MCF 10A (cell line): ENCODE measurements at regions not wholly inside any gene's neighbourhood (a gene's known extent, or its start where the extent isn't known, plus 50 kb on each side); places are given as distances from the start of the nearest gene placed in this dataset.
"Not testable (repeated sequence)": the region's sequence is repeated elsewhere in the genome, so short reads cannot be mapped to it uniquely, and the experiment has no call there.

Experiments
- BruUV-seq: library from RNA; stranded (reverse); fragments of 400-500 nt; replicated peaks from 2 replicates; lab custom pipeline; 2021; lab: Mats Ljungman, UMichigan
- CTCF ChIA-PET: fragments of 300-600 bp; sonication (Branson Sonifier 250); formaldehyde crosslinking; extraction: SDS; loops from one replicate; lab custom pipeline; 2021; ENCODE audit warnings: antibody characterized with exemption, inconsistent platforms; lab: Yijun Ruan, JAX
- POLR2A ChIA-PET: fragments of 300-600, 350-650 bp; sonication (Branson Sonifier 250); formaldehyde crosslinking; extraction: SDS; loops from one replicate; lab custom pipeline; 2020; ENCODE audit warnings: antibody characterized with exemption, inconsistent platforms; lab: Yijun Ruan, JAX
- DNase-seq: peaks from one replicate; pipeline ENCODE4 v3.0.0-alpha.2; 2018; ENCODE audit not compliant: unreplicated experiment
- H3K27ac Mint-ChIP-seq: one replicate; pipeline ENCODE4 v1.8.0; 2022; ENCODE audit warnings: mild to moderate bottlenecking, low read depth, mixed read lengths; ENCODE audit not compliant: unreplicated experiment
- H3K27me3 Mint-ChIP-seq: one replicate; pipeline ENCODE4 v1.8.0; 2022; ENCODE audit warnings: mixed read lengths; ENCODE audit not compliant: insufficient read depth, unreplicated experiment
- H3K36me3 Mint-ChIP-seq: one replicate; pipeline ENCODE4 v1.8.0; 2022; ENCODE audit warnings: mild to moderate bottlenecking, moderate library complexity, mixed read lengths; ENCODE audit not compliant: insufficient read depth, unreplicated experiment
- H3K4me1 Mint-ChIP-seq: one replicate; pipeline ENCODE4 v1.8.0; 2022; ENCODE audit warnings: mixed read lengths; ENCODE audit not compliant: insufficient read depth, unreplicated experiment
- H3K4me3 Mint-ChIP-seq: one replicate; pipeline ENCODE4 v1.8.0; 2022; ENCODE audit warnings: mild to moderate bottlenecking, moderate library complexity, mixed read lengths; ENCODE audit not compliant: unreplicated experiment
- H3K9me3 Mint-ChIP-seq: one replicate; pipeline ENCODE4 v1.8.0; 2022; ENCODE audit warnings: mixed read lengths; ENCODE audit not compliant: unreplicated experiment
- intact Hi-C: fragments of 100-400 bp; cut with micrococcal nuclease; formaldehyde crosslinking; loops from 2 replicates; pipeline ENCODE4 v1.14.1; 2022
- TF ChIP-seq, protein P1 (sequence below): fragments of 200-600 bp; IDR thresholded peaks from one replicate; pipeline ENCODE4 v1.8.0; 2022; ENCODE audit warnings: antibody characterized with exemption, mild to moderate bottlenecking; ENCODE audit not compliant: unreplicated experiment

DNA sequence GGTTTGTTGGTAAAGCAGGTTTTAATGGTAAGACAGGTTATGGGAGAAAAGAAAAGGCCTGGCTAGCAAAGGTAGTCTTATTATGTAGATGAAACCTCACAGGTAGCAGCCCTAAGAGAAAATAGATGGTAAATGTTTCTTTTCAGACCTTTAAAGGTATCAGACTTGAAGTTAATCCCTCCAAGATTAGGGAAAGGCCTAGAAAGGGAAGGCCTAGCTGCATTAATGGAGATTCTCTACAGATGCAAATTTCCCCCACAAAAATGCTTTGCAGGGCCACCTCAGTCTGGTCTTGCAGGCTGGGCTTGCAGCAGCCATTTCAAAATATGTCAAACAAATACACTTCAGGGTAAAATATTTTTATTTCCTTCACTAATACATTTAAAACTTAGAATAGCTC is 1410.6 kb downstream of the RPA4 start:
- ChIA-PET POLR2A (no interaction called here), CTCF (interaction anchor here (0.7 kb wide), 1 partner anchor 9 kb away, joined by 3 read pairs; no protein-coding TSS in a partner anchor)
- Mint-ChIP-seq H3K27ac (no peak overlapping the region), H3K4me1 (no peaks in the 10 kb centered on the region), H3K27me3 (peaks cover 9% of the 10 kb centered on the region), H3K36me3 (no peaks in the 10 kb centered on the region), H3K4me3 (no peak overlapping the region), H3K9me3 (no peaks in the 10 kb centered on the region)
- TF ChIP-seq, protein P1, sequence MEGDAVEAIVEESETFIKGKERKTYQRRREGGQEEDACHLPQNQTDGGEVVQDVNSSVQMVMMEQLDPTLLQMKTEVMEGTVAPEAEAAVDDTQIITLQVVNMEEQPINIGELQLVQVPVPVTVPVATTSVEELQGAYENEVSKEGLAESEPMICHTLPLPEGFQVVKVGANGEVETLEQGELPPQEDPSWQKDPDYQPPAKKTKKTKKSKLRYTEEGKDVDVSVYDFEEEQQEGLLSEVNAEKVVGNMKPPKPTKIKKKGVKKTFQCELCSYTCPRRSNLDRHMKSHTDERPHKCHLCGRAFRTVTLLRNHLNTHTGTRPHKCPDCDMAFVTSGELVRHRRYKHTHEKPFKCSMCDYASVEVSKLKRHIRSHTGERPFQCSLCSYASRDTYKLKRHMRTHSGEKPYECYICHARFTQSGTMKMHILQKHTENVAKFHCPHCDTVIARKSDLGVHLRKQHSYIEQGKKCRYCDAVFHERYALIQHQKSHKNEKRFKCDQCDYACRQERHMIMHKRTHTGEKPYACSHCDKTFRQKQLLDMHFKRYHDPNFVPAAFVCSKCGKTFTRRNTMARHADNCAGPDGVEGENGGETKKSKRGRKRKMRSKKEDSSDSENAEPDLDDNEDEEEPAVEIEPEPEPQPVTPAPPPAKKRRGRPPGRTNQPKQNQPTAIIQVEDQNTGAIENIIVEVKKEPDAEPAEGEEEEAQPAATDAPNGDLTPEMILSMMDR, result no peak
- intact Hi-C loops, result no loop called here
- DNase-seq, result no peak
- no TSS peak for BruUV-seq

DNA sequence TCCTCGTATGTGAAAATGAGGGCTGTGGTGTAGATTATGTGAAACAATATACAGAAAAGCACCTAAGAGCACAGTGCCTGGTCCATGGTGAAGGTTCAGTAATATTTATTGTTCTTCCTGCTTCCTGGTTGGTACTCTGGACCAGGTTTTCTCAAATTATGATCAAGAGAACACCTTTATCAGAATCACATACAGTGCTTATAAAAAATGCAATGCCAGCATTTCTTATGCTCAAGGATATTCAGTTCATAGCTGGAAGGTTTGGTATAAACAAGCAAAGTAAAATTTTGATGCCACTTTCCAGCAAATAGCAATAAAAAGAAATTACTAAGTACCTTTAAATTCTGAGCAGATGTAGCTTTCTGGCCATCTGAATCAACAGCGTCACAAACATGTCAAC is 1412.4 kb downstream of the RPA4 start:
- TF ChIP-seq, protein P1, result no peak
- ChIA-PET POLR2A (no interaction called here), CTCF (no interaction called here)
- intact Hi-C loops, result no loop called here
- BruUV-seq, result no TSS peak
- Mint-ChIP-seq H3K36me3 (peaks cover 2% of the 10 kb centered on the region), H3K27ac (no peak overlapping the region), H3K4me1 (no peaks in the 10 kb centered on the region), H3K4me3 (no peak overlapping the region), H3K27me3 (peaks cover 9% of the 10 kb centered on the region), H3K9me3 (peaks cover 5% of the 10 kb centered on the region)
- DNase-seq, result no peak

DNA sequence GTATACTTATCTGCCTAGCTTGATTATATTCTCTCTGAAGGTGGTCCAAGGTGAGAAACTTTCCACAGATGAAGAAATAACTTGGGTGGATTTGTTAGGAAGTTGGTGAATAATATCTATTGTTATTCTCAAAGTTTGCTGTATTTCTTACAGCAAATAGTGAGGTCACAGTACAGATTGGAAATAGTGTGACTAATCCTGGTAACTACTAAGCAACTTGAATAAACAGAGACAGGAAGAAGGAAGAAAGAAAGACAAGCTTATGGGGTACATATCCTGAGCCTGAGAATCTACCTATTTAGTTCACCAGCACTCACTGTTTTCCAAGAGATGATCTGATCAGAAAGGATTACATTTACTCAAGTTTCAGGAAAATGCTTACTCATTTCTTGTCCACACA is 1416.1 kb downstream of the RPA4 start:
- Mint-ChIP-seq H3K27me3 (no peaks in the 10 kb centered on the region), H3K9me3 (peaks cover 5% of the 10 kb centered on the region), H3K4me3 (no peak overlapping the region), H3K36me3 (peaks cover 7% of the 10 kb centered on the region), H3K4me1 (no peaks in the 10 kb centered on the region), H3K27ac (no peak overlapping the region)
- CTCF ChIA-PET, result no interaction called here
- POLR2A ChIA-PET, result no interaction called here
- peak; percentile 0 for DNase-seq
- intact Hi-C loops, result no loop called here
- BruUV-seq, result no TSS peak
- TF ChIP-seq, protein P1, result no peak

DNA sequence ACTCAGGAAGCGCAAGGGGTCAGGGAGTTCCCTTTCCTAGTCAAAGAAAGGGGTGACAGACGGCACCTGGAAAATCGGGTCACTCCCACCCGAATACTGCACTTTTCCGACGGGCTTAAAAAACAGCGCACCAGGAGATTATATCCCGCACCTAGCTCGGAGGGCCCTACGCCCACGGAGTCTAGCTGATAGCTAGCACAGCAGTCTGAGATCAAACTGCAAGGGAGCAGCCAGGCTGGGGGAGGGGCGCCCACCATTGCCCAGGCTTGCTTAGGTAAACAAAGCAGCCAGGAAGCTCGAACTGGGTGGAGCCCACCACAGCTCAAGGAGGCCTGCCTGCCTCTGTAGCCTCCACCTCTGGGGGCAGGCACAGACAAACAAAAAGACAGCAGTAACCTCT is 1416.8 kb downstream of the RPA4 start:
- H3K4me3 Mint-ChIP-seq, CTCF ChIA-PET, H3K27ac Mint-ChIP-seq, BruUV-seq, intact Hi-C loops, H3K36me3 Mint-ChIP-seq, H3K27me3 Mint-ChIP-seq, POLR2A ChIA-PET, H3K4me1 Mint-ChIP-seq, DNase-seq, H3K9me3 Mint-ChIP-seq: not testable (repeated sequence)

DNA sequence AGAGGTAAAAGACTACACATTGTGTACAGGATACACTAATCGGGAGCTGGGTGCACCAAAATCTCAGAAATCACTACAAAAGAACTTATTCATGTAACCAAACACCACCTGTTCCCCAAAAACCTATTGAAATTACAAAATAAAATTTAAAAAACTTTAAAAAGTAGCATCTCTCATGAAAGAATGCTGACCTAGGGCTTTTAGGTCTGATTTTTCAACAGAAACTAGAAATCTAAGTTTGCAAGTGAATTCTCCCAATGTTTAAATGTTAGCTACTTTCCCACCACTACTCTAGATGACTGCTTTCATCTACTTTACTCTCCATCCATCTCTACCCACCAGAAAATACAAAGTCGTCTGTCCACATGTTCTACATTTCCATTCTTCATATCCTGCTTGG is 1447.7 kb downstream of the RPA4 start:
- no peaks in the 10 kb centered on the region for H3K9me3 Mint-ChIP-seq
- no peaks in the 10 kb centered on the region for H3K4me1 Mint-ChIP-seq
- no peak overlapping the region for H3K4me3 Mint-ChIP-seq
- BruUV-seq, result no TSS peak
- TF ChIP-seq, protein P1, result no peak
- DNase-seq, result no peak
- peaks cover 46% of the 10 kb centered on the region for H3K27me3 Mint-ChIP-seq
- no peaks in the 10 kb centered on the region for H3K36me3 Mint-ChIP-seq
- H3K27ac Mint-ChIP-seq, result no peak overlapping the region
- CTCF ChIA-PET, result no interaction called here
- intact Hi-C loops, result no loop called here
- POLR2A ChIA-PET, result no interaction called here
